Tibial nerve (tissue), 4 donors: ENCODE measurements at regions not wholly inside any gene's neighbourhood (a gene's known extent, or its start where the extent isn't known, plus 50 kb on each side); places are given as distances from the start of the nearest gene placed in this dataset.

ENCODE experiments used
- DNase-seq, 2 donors: peaks; one replicate each; pipeline ENCODE4 v3.0.0-alpha.2; 2019; ENCODE audit warnings: low spot score in 2 of 2
- H3K27ac ChIP-seq, 4 donors: fragments of 200-600 bp; sonication (generic) in 3 of 4; one replicate each; pipeline ENCODE4 v1.5.1; 2017 to 2019; ENCODE audit warnings: mild to moderate bottlenecking in 1 of 4
- H3K27me3 ChIP-seq, 2 donors: fragments of 200-600 bp; sonication (generic) in 1 of 2; one replicate each; pipeline versions ENCODE4 v1.5.1 to v1.6.0; 2017 to 2019
- H3K36me3 ChIP-seq, 3 donors: fragments of 200-600 bp; sonication (generic); one replicate each; pipeline ENCODE4 v1.5.1; 2018 to 2019
- H3K4me1 ChIP-seq, 4 donors: fragments of 200-600 bp; sonication (generic) in 3 of 4; one replicate each; pipeline ENCODE4 v1.5.1; 2017 to 2019
- H3K4me3 ChIP-seq, 4 donors: fragments of 200-600 bp; sonication (generic) in 3 of 4; one replicate each; pipeline ENCODE4 v1.5.1; 2017 to 2019; ENCODE audit warnings: mild to moderate bottlenecking in 1 of 4, moderate library complexity in 1 of 4
- H3K9me3 ChIP-seq, 4 donors: fragments of 200-600 bp; sonication (generic) in 3 of 4; one replicate each; pipeline ENCODE4 v1.5.1; 2017 to 2019
- EP300 ChIP-seq, 2 donors: sonication (generic); formaldehyde crosslinking; IDR thresholded peaks; one replicate each; pipeline ENCODE4 v1.6.1; 2017; ENCODE audit warnings: antibody characterized with exemption in 2 of 2, mild to moderate bottlenecking in 1 of 2
- POLR2A ChIP-seq, 2 donors: fragments of 450-650 bp; IDR thresholded peaks; one replicate each; pipeline ENCODE4 v1.6.1; 2017; ENCODE audit warnings: antibody characterized with exemption in 2 of 2, mild to moderate bottlenecking in 2 of 2, moderate library complexity in 2 of 2
- WGBS, 2 donors: methylation state at CpG; one replicate each; pipeline ENCODE4 v1.1.5; 2018; 5-methylcytosine and 5-hydroxymethylcytosine counted together
- TF ChIP-seq, protein P1 (sequence below), 5 experiments: fragments of 200-600 bp in 3 of 5; fragments of 450-650 bp in 2 of 5; sonication (generic) in 3 of 5; IDR thresholded peaks; one replicate each; pipeline ENCODE4 v1.5.1; 2016 to 2019; ENCODE audit warnings: antibody characterized with exemption in 5 of 5, mild to moderate bottlenecking in 3 of 5, moderate library complexity in 2 of 5

DNA sequence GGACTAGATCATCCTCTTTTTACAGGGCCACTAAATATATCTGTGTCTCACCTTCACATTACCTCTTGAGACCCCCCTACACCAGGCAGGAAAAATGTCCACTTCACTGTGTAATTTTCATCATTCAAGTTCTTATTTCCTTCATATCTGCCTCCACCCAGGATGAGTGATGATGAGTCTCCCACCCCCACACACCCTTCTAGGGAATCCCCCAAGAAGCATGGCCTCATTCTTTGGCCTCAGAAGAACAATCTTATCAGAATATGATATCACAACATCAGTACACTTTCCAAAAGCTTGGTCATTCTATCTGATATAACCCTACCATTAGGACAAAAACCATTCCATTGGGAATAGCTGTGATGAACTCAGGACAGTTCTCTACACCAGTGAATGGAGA, 170.3 kb upstream of the DUSP10 start:
- Histone ChIP-seq H3K36me3 (no peaks in the 10 kb centered on the region), H3K9me3 (no peaks in the 10 kb centered on the region), H3K4me1 (peaks cover 0 to 4% (median 0%) of the 10 kb centered on the region in 4 donors), H3K27ac (no peak overlapping the region), H3K27me3 (no peaks in the 10 kb centered on the region), H3K4me3 (no peak overlapping the region)
- no peak for TF ChIP-seq POLR2A (IDR thresholded peaks at IDR 0.05)
- TF ChIP-seq, protein P1, sequence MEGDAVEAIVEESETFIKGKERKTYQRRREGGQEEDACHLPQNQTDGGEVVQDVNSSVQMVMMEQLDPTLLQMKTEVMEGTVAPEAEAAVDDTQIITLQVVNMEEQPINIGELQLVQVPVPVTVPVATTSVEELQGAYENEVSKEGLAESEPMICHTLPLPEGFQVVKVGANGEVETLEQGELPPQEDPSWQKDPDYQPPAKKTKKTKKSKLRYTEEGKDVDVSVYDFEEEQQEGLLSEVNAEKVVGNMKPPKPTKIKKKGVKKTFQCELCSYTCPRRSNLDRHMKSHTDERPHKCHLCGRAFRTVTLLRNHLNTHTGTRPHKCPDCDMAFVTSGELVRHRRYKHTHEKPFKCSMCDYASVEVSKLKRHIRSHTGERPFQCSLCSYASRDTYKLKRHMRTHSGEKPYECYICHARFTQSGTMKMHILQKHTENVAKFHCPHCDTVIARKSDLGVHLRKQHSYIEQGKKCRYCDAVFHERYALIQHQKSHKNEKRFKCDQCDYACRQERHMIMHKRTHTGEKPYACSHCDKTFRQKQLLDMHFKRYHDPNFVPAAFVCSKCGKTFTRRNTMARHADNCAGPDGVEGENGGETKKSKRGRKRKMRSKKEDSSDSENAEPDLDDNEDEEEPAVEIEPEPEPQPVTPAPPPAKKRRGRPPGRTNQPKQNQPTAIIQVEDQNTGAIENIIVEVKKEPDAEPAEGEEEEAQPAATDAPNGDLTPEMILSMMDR (IDR thresholded peaks at IDR 0.05), result no peak
- TF ChIP-seq EP300 (IDR thresholded peaks at IDR 0.05), result no peak
- no peak for DNase-seq

DNA sequence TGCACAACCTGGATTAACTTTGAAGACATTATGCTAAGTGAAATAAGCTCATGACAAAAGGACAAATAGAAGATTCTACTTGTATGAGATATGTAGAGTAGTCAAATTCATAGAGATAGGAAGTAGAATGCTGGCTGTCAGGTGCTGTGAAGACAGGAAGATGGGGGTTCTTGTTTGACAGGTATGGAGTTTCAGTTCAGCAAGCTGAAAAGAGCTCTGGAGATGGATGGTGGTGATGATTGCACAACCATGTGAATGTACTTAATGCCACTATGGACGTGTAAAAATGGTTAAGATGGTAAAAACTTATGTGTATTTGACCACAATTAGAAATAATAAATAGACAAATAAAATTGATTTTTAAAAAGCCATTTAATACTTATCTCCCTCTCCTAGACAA, 169.8 kb upstream of the DUSP10 start:
- no peak overlapping the region for H3K4me3 ChIP-seq
- no peak overlapping the region for H3K27ac ChIP-seq
- WGBS, 2 donors, result 79 to 81% methylated on average over 1 of the region's 1 CpG
- DNase-seq, result no peak
- peaks cover 0 to 7% (median 0%) of the 10 kb centered on the region in 4 donors for H3K4me1 ChIP-seq
- TF ChIP-seq EP300 (IDR thresholded peaks at IDR 0.05), result no peak
- TF ChIP-seq POLR2A (IDR thresholded peaks at IDR 0.05), result no peak
- TF ChIP-seq, protein P1 (IDR thresholded peaks at IDR 0.05), result no peak
- no peaks in the 10 kb centered on the region for H3K9me3 ChIP-seq
- H3K27me3 ChIP-seq, result no peaks in the 10 kb centered on the region
- no peaks in the 10 kb centered on the region for H3K36me3 ChIP-seq

DNA sequence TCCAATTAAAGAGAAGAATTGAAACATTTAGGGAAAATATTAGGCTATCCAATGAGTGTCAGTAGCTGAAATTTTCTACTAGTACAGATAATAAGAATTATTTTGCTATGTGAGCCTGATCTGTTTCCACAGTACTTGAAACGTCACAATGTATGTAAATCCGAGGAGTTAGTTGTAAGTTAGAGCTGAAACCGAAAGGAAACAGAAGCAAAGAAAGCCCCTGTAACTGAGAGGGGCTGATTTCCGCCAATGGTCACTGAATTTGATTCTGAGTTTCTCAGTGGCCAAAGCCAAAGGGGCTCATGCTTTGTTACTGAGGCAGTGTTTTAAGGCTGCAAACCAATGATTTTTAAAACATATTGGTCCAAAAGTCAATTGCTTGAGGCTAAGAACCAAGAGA, 168.3 kb upstream of the DUSP10 start:
- WGBS, 2 donors, result 83 to 89% methylated on average over 4 of the region's 4 CpGs
- no peaks in the 10 kb centered on the region for H3K36me3 ChIP-seq
- no peaks in the 10 kb centered on the region for H3K27me3 ChIP-seq
- H3K4me1 ChIP-seq, result peaks cover 0 to 7% (median 0%) of the 10 kb centered on the region in 4 donors
- no peak overlapping the region for H3K27ac ChIP-seq
- no peaks in the 10 kb centered on the region for H3K9me3 ChIP-seq
- TF ChIP-seq EP300 (IDR thresholded peaks at IDR 0.05) (no peak), POLR2A (IDR thresholded peaks at IDR 0.05) (no peak)
- TF ChIP-seq, protein P1 (IDR thresholded peaks at IDR 0.05), result no peak
- DNase-seq, result no peak
- no peak overlapping the region for H3K4me3 ChIP-seq

DNA sequence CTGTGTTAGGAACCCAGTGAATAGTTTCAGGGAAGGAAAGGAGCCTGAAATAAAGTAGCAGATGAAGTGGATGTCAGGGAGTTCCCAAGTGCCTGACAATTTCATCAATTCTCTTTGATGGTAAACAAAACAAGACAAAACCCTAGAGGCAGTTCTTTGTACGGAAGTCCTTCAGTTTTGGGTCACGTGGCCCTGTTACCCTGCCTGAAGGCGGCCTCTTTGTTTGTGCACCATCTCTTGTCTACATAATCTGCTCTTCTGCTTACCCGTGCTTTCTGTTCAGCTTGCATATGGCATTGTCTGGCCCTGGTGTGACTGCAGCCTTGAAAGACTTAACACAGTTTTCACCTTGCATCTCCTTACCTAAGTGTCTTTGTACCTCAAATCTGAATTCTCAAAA, 166.7 kb upstream of the DUSP10 start:
- TF ChIP-seq, protein P1 (IDR thresholded peaks at IDR 0.05), result no peak
- TF ChIP-seq POLR2A (IDR thresholded peaks at IDR 0.05) (no peak), EP300 (IDR thresholded peaks at IDR 0.05) (no peak)

DNA sequence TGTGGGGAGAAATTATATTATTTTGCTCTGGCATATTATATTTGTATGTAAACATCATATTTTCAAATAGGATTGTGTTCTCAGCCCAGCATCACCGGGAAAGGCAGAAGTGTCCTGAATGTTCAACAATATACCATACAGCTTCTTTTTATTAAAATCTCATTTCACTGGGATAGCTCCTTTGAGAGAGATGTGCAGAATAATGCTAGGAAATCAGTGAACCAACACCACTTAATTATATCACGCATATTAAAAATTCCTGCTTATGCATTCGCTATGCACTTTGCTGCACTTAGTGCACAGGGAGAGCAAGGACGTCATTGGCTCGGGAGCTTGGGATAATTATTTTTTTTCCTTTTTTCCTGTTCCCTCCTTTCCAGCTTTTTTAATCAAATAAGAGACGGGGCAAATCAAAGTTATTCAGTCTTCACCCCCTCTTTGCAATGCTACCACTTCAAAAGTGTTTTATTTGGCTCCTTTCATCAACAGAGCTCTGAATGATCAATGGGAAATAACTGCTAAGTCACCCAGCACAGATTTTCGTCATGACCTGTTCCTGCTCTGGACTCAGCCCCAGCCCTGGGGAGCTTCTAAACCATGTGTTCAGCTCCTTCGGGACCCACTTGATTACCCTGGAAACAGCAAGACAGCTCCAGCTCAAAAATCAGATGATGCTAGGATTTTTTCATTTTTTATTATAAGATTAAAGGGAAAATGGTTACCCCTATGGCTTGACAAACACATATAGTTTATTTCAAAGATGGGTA, 165.5 kb upstream of the DUSP10 start:
- H3K27ac ChIP-seq, result no peak overlapping the region
- no peak overlapping the region for H3K4me3 ChIP-seq
- 68 to 69% methylated on average over 8 of the region's 8 CpGs for WGBS, 2 donors
- peaks cover 0 to 7% (median 0%) of the 10 kb centered on the region in 4 donors for H3K4me1 ChIP-seq
- no peaks in the 10 kb centered on the region for H3K27me3 ChIP-seq
- no peaks in the 10 kb centered on the region for H3K36me3 ChIP-seq
- no peak for DNase-seq
- H3K9me3 ChIP-seq, result no peaks in the 10 kb centered on the region
- TF ChIP-seq, protein P1 (IDR thresholded peaks at IDR 0.05), result no peak
- TF ChIP-seq EP300 (IDR thresholded peaks at IDR 0.05), result no peak
- no peak for TF ChIP-seq POLR2A (IDR thresholded peaks at IDR 0.05)

More for the DNA sequence above, 166.7 kb upstream of the DUSP10 start:
- H3K9me3 ChIP-seq, result no peaks in the 10 kb centered on the region
- peaks cover 0 to 7% (median 0%) of the 10 kb centered on the region in 4 donors for H3K4me1 ChIP-seq
- H3K27me3 ChIP-seq, result no peaks in the 10 kb centered on the region
- no peak overlapping the region for H3K4me3 ChIP-seq
- H3K27ac ChIP-seq, result no peak overlapping the region
- DNase-seq, result no peak
- WGBS, 2 donors, result 57 to 74% methylated on average over 4 of the region's 4 CpGs
- H3K36me3 ChIP-seq, result no peaks in the 10 kb centered on the region
